ENCODE measurements at regions not wholly inside any gene's neighbourhood (a gene's known extent, or its start where the extent isn't known, plus 50 kb on each side); places are given as distances from the start of the nearest gene placed in this dataset.

- DNase-seq, result no peak
Measured at GRCh38 chr6:123747515-123747914, 56.1 kb upstream of the NKAIN2 start.

DNA sequence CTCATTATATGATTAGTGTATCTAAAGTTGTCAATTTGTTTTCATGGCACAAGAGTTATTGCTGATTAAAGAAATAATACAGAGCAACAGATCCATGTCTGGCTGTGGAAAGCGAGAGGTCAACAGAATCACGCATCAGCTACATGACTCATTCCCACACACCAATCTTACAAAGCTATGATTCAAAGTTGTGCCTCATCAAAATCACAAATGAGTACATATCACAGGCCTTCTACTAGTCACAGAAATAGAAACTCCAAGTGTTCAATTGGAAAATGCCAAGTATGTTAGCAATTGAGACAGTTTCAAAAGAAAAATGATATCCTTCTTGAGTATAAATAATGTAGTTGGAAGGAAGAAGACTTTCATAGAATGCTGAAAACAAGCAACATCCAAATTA is 57.8 kb upstream of the NKAIN2 start:
- DNase-seq, result no peak

GRCh38 chr6:123744840-123745239 is 58.8 kb upstream of the NKAIN2 start:
- no peak for DNase-seq

DNA sequence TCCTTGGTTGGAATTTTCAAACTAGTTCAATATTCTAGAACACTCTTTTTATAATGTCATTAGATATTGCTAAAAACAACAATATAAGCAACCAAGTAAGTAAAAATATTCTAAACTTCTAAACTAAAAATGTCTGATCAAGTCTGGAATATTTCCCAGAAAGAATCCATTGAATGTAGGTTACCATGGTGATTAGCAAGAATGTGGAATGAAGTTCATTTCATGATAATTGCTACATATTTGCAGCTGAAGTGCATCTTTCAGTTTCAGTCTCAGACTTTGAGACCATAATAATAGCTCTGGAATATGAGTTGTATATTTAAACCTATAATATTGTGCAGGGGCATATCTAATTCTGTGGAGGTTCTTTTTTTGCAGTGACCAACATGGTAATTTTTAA is 61.0 kb upstream of the NKAIN2 start:
- no peak for DNase-seq

- DNase-seq, result no peak
Measured at GRCh38 chr6:123733180-123733579, 70.5 kb upstream of the NKAIN2 start.

GRCh38 chr6:123716506-123716905 is 79.8 kb upstream of the TRDN start:
- no peak for DNase-seq

- DNase-seq, result peak; percentile 2
Measured at GRCh38 chr6:123715006-123715863, 78.5 kb upstream of the TRDN start.

DNA sequence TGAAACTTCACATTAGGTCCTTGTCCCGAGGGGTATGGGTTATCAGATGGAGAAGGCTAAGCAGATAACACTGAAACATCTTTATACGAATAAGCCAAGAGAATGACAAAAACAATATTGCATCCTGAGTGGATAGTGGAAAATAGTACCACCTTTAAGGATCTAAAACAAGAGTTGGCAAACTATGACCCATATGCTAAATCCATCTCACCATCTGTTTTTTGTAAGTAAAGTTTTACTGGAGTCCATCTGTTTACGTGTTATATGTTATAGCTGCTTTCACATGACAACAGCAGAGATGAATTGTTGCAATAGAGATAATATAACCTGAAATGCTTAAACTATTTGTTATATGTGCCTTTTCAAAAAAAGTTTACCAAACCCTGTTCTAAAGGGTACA is 76.1 kb upstream of the TRDN start:
- no peak for DNase-seq

GRCh38 chr6:123702943-123703342 is 66.2 kb upstream of the TRDN start:
- no peak for DNase-seq

DNA sequence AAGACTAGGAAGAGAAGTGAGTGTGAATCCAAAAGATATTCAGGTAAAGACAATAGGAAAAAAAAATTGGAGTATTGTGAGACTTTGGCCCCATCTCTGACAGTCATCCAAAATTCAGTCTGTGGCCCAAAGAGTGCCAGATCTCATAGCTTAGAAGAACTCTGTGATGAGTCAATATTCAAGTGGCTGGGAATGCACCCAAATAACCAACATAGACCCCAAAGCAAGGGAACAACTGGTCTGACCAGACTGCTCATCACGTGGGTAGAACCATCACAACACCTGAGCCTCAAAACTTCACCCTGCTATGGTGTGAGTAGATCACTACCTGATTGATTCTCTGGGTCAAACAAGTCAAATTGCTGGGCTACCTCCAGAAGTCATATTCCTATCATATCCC is 51.1 kb upstream of the TRDN start:
- DNase-seq, result no peak

Measured in inflammatory macrophage treated with lipopolysaccharide for 4 hours (primary cell).